NB4 (cell line): ENCODE measurements at regions not wholly inside any gene's neighbourhood (a gene's known extent, or its start where the extent isn't known, plus 50 kb on each side); places are given as distances from the start of the nearest gene placed in this dataset.

Source experiments
- CTCF ChIP-seq: IDR thresholded peaks from one replicate; pipeline ENCODE4 v1.5.1; 2012; ENCODE audit warnings: low read depth, low read length
- POLR2A ChIP-seq: IDR thresholded peaks from 2 replicates; pipeline ENCODE4 v1.6.1; 2011; ENCODE audit warnings: mild to moderate bottlenecking; ENCODE audit not compliant: insufficient read length; ENCODE audit errors: extremely low read depth

GRCh38 chr9:96022445-96023051 is 147.1 kb downstream of the ERCC6L2 start:
- no peak for TF ChIP-seq CTCF
- TF ChIP-seq POLR2A = no peak
